SU-DHL-6 (cell line): ENCODE measurements at regions not wholly inside any gene's neighbourhood (a gene's known extent, or its start where the extent isn't known, plus 50 kb on each side); places are given as distances from the start of the nearest gene placed in this dataset.

Experiments used
- H2AFZ ChIP-seq: fragments of 200-600 bp; sonication (generic); 2 replicates; pipeline ENCODE4 v1.6.1; 2014; ENCODE audit warnings: low read depth, mild to moderate bottlenecking, moderate library complexity, mixed read lengths, antibody characterized with exemption, low read length; ENCODE audit not compliant: severe bottlenecking
- H3F3A ChIP-seq: fragments of 200-600 bp; shearing (Covaris generic); 2 replicates; pipeline ENCODE4 v1.6.0; 2016; ENCODE audit warnings: antibody characterized with exemption, mild to moderate bottlenecking; ENCODE audit not compliant: insufficient read depth
- H3K27ac ChIP-seq: fragments of 200-600 bp; sonication (generic); 2 replicates; pipeline ENCODE4 v1.5.1; 2016; ENCODE audit warnings: low read depth, mild to moderate bottlenecking, low read length, moderate library complexity, mixed read lengths
- H3K27me3 ChIP-seq: fragments of 200-600 bp; sonication (generic), shearing (Covaris generic); 2 replicates; pipeline ENCODE4 v1.6.0; 2014; ENCODE audit warnings: mild to moderate bottlenecking, low read length
- H3K36me3 ChIP-seq: fragments of 200-600 bp; sonication (generic); 2 replicates; pipeline ENCODE4 v1.6.1; 2014; ENCODE audit warnings: mild to moderate bottlenecking, low read length, mixed read lengths
- H3K4me2 ChIP-seq: fragments of 300-600, 200-600 bp; shearing (Covaris generic), sonication (generic); 2 replicates; pipeline ENCODE4 v1.6.0; 2014; ENCODE audit warnings: low read length, low read depth, mild to moderate bottlenecking; ENCODE audit not compliant: poor library complexity, severe bottlenecking
- H3K4me3 ChIP-seq: fragments of 200-600 bp; sonication (generic); 2 replicates; pipeline ENCODE4 v1.5.1; 2014; ENCODE audit warnings: antibody characterized with exemption, low read length, mild to moderate bottlenecking, mixed read lengths; ENCODE audit not compliant: insufficient read depth, poor library complexity, severe bottlenecking
- H3K79me2 ChIP-seq: fragments of 200-600 bp; sonication (generic); 2 replicates; pipeline ENCODE4 v1.6.1; 2014; ENCODE audit warnings: mild to moderate bottlenecking, low read length, moderate library complexity; ENCODE audit not compliant: insufficient read depth
- H3K9ac ChIP-seq: fragments of 200-600 bp; sonication (generic); 2 replicates; pipeline ENCODE4 v1.7.0; 2014; ENCODE audit warnings: mild to moderate bottlenecking, low read length
- H3K9me2 ChIP-seq: fragments of 200-600 bp; sonication (generic); replicated peaks from 2 replicates; pipeline ENCODE4 v1.6.1; 2014; ENCODE audit warnings: low read length; ENCODE audit not compliant: insufficient read depth
- H3K9me3 ChIP-seq: fragments of 200-600 bp; sonication (generic); 2 replicates; pipeline ENCODE4 v1.6.1; 2014; ENCODE audit warnings: low read length, mixed read lengths; ENCODE audit not compliant: insufficient read depth
- H4K20me1 ChIP-seq: fragments of 200-600 bp; sonication (generic); 2 replicates; pipeline ENCODE4 v1.6.1; 2014; ENCODE audit warnings: low read depth, mild to moderate bottlenecking, antibody characterized with exemption, low read length, moderate library complexity, mixed read lengths
- EZH2phosphoT487 ChIP-seq: fragments of 200-600 bp; sonication (generic), shearing (Covaris generic); conservative IDR thresholded peaks from 2 replicates; pipeline ENCODE4 v1.6.1; 2018; ENCODE audit warnings: mild to moderate bottlenecking, antibody characterized with exemption, low read length, moderate library complexity, mixed read lengths
- TF ChIP-seq, protein P1 (sequence below): fragments of 200-600 bp; sonication (generic); IDR thresholded peaks from one replicate; pipeline ENCODE4 v1.5.1; 2017; ENCODE audit warnings: antibody characterized with exemption, mild to moderate bottlenecking, low read length, moderate library complexity; ENCODE audit not compliant: insufficient read depth, poor library complexity, severe bottlenecking

- Histone ChIP-seq H3K9me2 (no peaks in the 10 kb centered on the region), H3K27ac (no peak overlapping the region), H2AFZ (no peak overlapping the region), H3K79me2 (no peaks in the 10 kb centered on the region), H3K9me3 (no peaks in the 10 kb centered on the region), H4K20me1 (no peaks in the 10 kb centered on the region), H3F3A (no peaks in the 10 kb centered on the region), H3K36me3 (no peaks in the 10 kb centered on the region), H3K4me3 (no peak overlapping the region), H3K27me3 (no peaks in the 10 kb centered on the region), H3K9ac (no peak overlapping the region), H3K4me2 (no peak overlapping the region)
- TF ChIP-seq, protein P1, sequence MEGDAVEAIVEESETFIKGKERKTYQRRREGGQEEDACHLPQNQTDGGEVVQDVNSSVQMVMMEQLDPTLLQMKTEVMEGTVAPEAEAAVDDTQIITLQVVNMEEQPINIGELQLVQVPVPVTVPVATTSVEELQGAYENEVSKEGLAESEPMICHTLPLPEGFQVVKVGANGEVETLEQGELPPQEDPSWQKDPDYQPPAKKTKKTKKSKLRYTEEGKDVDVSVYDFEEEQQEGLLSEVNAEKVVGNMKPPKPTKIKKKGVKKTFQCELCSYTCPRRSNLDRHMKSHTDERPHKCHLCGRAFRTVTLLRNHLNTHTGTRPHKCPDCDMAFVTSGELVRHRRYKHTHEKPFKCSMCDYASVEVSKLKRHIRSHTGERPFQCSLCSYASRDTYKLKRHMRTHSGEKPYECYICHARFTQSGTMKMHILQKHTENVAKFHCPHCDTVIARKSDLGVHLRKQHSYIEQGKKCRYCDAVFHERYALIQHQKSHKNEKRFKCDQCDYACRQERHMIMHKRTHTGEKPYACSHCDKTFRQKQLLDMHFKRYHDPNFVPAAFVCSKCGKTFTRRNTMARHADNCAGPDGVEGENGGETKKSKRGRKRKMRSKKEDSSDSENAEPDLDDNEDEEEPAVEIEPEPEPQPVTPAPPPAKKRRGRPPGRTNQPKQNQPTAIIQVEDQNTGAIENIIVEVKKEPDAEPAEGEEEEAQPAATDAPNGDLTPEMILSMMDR = no peak
- no peak for TF ChIP-seq EZH2phosphoT487
Observed at GRCh38 chr2:41736586-41736985, 311.2 kb upstream of the PKDCC start.

DNA sequence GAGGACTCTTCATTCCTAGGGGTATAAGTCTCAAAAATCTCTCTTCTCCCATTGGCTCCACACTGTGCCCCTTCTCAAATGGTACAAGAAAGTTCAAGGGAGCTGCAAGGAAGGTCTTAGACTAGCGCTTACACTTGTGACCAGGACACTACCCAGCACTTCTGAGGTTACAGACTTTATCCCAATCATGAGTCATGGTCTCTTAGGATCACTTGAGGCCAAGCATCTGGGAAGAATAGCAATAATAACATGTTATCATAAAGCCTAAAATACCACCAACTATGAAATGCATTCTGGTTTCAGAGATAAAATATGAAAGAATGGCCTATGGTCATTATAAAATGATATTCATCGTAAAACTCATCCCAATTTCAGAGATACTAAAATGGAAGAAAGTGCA lies 309.9 kb upstream of the PKDCC start:
- no peak overlapping the region for H2AFZ ChIP-seq
- no peaks in the 10 kb centered on the region for H3K9me2 ChIP-seq
- TF ChIP-seq EZH2phosphoT487 = no peak
- TF ChIP-seq, protein P1 = no peak
- no peaks in the 10 kb centered on the region for H3K79me2 ChIP-seq
- H3K36me3 ChIP-seq = no peaks in the 10 kb centered on the region
- H3K9me3 ChIP-seq = no peaks in the 10 kb centered on the region
- no peak overlapping the region for H3K4me3 ChIP-seq
- H3K4me2 ChIP-seq = no peak overlapping the region
- no peaks in the 10 kb centered on the region for H3F3A ChIP-seq
- no peak overlapping the region for H3K27ac ChIP-seq
- no peaks in the 10 kb centered on the region for H4K20me1 ChIP-seq
- H3K9ac ChIP-seq = no peak overlapping the region
- H3K27me3 ChIP-seq = no peaks in the 10 kb centered on the region

DNA sequence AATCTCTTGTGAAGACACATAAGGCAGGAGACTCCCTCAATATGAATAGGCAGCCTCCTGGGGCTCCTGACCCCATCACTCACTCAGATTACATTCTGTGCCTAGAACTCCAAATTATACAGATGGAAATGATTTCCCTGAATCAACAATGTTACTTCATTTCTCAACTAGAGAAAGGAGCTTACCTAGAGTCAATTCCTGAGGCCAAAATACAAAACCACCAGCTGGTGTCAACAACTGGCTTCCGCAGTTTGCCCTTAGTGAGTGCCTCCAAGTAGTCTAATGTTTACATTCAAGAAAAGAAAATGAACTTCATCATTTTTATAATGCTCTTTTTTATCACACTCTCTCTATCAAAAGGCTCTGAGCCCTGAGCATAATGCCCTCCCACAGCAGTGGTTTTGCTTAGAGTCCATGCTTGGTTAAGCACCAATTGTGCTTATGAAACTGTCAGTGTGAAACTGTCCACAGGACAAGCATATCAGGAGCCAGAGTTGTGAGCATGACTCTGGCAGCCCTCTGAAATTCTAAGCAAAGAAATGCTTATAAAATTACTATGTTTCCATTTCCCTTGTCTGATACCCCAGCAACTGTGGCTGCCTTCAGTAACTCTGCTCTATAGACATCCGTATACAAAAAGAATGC lies 305.7 kb upstream of the PKDCC start:
- Histone ChIP-seq H3K4me2 (no peak overlapping the region), H3K9ac (no peak overlapping the region), H3K4me3 (no peak overlapping the region), H3F3A (no peaks in the 10 kb centered on the region), H2AFZ (no peak overlapping the region), H3K79me2 (no peaks in the 10 kb centered on the region), H3K27me3 (no peaks in the 10 kb centered on the region), H3K36me3 (no peaks in the 10 kb centered on the region), H3K9me3 (no peaks in the 10 kb centered on the region), H3K27ac (no peak overlapping the region), H3K9me2 (no peaks in the 10 kb centered on the region), H4K20me1 (no peaks in the 10 kb centered on the region)
- TF ChIP-seq, protein P1 = no peak
- TF ChIP-seq EZH2phosphoT487 = no peak
